ENCODE measurements at regions not wholly inside any gene's neighbourhood (a gene's known extent, or its start where the extent isn't known, plus 50 kb on each side); places are given as distances from the start of the nearest gene placed in this dataset.

DNA sequence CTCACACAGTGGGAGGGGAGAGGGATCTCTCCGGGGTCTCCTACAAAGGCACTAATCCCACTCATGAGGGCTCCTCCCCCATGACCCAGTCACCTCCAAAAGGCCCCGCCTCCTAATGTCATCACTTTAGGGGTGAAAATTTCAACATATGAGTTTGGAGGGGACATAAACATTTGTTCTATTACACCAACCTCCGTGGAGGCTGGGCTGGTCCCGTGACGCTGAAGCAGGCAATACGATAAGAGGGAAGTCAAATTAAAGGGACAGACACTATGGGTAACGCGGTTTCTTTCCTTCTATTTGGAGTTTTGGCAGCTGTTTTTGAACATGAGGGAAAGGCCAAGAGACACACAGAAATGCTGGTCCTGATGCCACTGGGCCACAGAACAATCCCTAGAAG lies 175.7 kb upstream of the VASH1 start:
- Histone ChIP-seq H3K27me3 (no peaks in the 10 kb centered on the region), H3K9me3 (no peaks in the 10 kb centered on the region), H3K27ac (no peak overlapping the region), H3K36me3 (no peaks in the 10 kb centered on the region), H3K4me1 (no peaks in the 10 kb centered on the region), H3K4me3 (no peak overlapping the region)
- TF ChIP-seq POLR2A (IDR thresholded peaks at IDR 0.05) (no peak), POLR2AphosphoS5 (IDR thresholded peaks at IDR 0.05) (no peak), EP300 (IDR thresholded peaks at IDR 0.05) (no peak)
- TF ChIP-seq, protein P1, sequence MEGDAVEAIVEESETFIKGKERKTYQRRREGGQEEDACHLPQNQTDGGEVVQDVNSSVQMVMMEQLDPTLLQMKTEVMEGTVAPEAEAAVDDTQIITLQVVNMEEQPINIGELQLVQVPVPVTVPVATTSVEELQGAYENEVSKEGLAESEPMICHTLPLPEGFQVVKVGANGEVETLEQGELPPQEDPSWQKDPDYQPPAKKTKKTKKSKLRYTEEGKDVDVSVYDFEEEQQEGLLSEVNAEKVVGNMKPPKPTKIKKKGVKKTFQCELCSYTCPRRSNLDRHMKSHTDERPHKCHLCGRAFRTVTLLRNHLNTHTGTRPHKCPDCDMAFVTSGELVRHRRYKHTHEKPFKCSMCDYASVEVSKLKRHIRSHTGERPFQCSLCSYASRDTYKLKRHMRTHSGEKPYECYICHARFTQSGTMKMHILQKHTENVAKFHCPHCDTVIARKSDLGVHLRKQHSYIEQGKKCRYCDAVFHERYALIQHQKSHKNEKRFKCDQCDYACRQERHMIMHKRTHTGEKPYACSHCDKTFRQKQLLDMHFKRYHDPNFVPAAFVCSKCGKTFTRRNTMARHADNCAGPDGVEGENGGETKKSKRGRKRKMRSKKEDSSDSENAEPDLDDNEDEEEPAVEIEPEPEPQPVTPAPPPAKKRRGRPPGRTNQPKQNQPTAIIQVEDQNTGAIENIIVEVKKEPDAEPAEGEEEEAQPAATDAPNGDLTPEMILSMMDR (IDR thresholded peaks at IDR 0.05), result no peak
- DNase-seq (ENCODE audit: low spot score in 2 of 2), result no peak
- 49% methylated on average over 8 of the region's 8 CpGs for WGBS

GRCh38 chr14:76589246-76589645 lies 172.0 kb upstream of the VASH1 start:
- no peak for DNase-seq (ENCODE audit: low spot score in 2 of 2)
- WGBS, result 94% methylated on average over 4 of the region's 4 CpGs
- Histone ChIP-seq H3K27ac (no peak overlapping the region), H3K4me3 (no peak overlapping the region), H3K36me3 (no peaks in the 10 kb centered on the region), H3K9me3 (no peaks in the 10 kb centered on the region), H3K4me1 (no peaks in the 10 kb centered on the region), H3K27me3 (no peaks in the 10 kb centered on the region)
- TF ChIP-seq EP300 (IDR thresholded peaks at IDR 0.05), result no peak
- TF ChIP-seq, protein P1 (IDR thresholded peaks at IDR 0.05), result no peak
- no peak for TF ChIP-seq POLR2AphosphoS5 (IDR thresholded peaks at IDR 0.05)
- TF ChIP-seq POLR2A (IDR thresholded peaks at IDR 0.05), result no peak

- no peak for DNase-seq (ENCODE audit: low spot score in 2 of 2)
- Histone ChIP-seq H3K9me3 (no peaks in the 10 kb centered on the region), H3K27ac (no peak overlapping the region), H3K27me3 (no peaks in the 10 kb centered on the region), H3K36me3 (no peaks in the 10 kb centered on the region), H3K4me1 (no peaks in the 10 kb centered on the region), H3K4me3 (no peak overlapping the region)
- TF ChIP-seq POLR2AphosphoS5 (IDR thresholded peaks at IDR 0.05) (no peak), POLR2A (IDR thresholded peaks at IDR 0.05) (no peak), EP300 (IDR thresholded peaks at IDR 0.05) (no peak)
- TF ChIP-seq, protein P1 (IDR thresholded peaks at IDR 0.05), result no peak
- 39% methylated on average over 10 of the region's 10 CpGs for WGBS
Observed at GRCh38 chr14:76591266-76591665, 170.0 kb upstream of the VASH1 start.

GRCh38 chr14:76595266-76595665 lies 166.0 kb upstream of the VASH1 start:
- no peaks in the 10 kb centered on the region for H3K9me3 ChIP-seq
- TF ChIP-seq EP300 (IDR thresholded peaks at IDR 0.05), result no peak
- no peak for TF ChIP-seq POLR2AphosphoS5 (IDR thresholded peaks at IDR 0.05)
- no peak for TF ChIP-seq POLR2A (IDR thresholded peaks at IDR 0.05)
- H3K4me1 ChIP-seq, result no peaks in the 10 kb centered on the region
- no peaks in the 10 kb centered on the region for H3K36me3 ChIP-seq
- H3K27me3 ChIP-seq, result peaks cover 3% of the 10 kb centered on the region
- no peak overlapping the region for H3K27ac ChIP-seq
- WGBS, result 63% methylated on average over 5 of the region's 5 CpGs
- DNase-seq (ENCODE audit: low spot score in 2 of 2), result no peak
- H3K4me3 ChIP-seq, result no peak overlapping the region

DNA sequence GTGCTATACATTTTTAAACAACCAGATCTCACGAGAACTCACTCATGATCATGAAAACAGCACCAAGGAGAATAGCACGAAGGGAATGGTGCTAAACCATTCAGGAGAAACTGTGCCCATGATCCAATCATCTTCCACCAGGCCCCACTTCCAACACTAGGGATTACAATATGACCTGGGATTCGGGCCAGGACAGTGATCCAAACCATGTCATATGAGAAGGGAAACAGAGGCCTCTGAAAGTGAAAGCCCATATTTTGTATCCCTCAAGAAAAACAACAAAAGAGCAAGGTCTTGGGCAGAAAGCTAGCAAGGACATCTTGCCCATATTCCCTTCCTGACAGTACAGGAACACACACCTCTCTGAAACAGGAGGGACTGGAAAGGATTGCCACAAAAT lies 163.9 kb upstream of the VASH1 start:
- DNase-seq (ENCODE audit: low spot score in 2 of 2), result no peak
- H3K4me3 ChIP-seq, result no peak overlapping the region
- H3K4me1 ChIP-seq, result no peaks in the 10 kb centered on the region
- peaks cover 3% of the 10 kb centered on the region for H3K27me3 ChIP-seq
- TF ChIP-seq POLR2AphosphoS5 (IDR thresholded peaks at IDR 0.05) (no peak), EP300 (IDR thresholded peaks at IDR 0.05) (no peak), POLR2A (IDR thresholded peaks at IDR 0.05) (no peak)
- TF ChIP-seq, protein P1 (IDR thresholded peaks at IDR 0.05), result no peak
- no peaks in the 10 kb centered on the region for H3K9me3 ChIP-seq
- WGBS, result 81% methylated on average over 3 of the region's 3 CpGs
- no peaks in the 10 kb centered on the region for H3K36me3 ChIP-seq
- H3K27ac ChIP-seq, result no peak overlapping the region

GRCh38 chr14:76599141-76599540 lies 162.1 kb upstream of the VASH1 start:
- Histone ChIP-seq H3K4me3 (no peak overlapping the region), H3K27me3 (peaks cover 3% of the 10 kb centered on the region), H3K27ac (no peak overlapping the region), H3K4me1 (no peaks in the 10 kb centered on the region), H3K9me3 (no peaks in the 10 kb centered on the region), H3K36me3 (no peaks in the 10 kb centered on the region)
- TF ChIP-seq EP300 (IDR thresholded peaks at IDR 0.05) (no peak), POLR2AphosphoS5 (IDR thresholded peaks at IDR 0.05) (no peak), POLR2A (IDR thresholded peaks at IDR 0.05) (no peak)
- TF ChIP-seq, protein P1 (IDR thresholded peaks at IDR 0.05), result no peak
- DNase-seq (ENCODE audit: low spot score in 2 of 2), result no peak
- 79% methylated on average over 4 of the region's 4 CpGs for WGBS

All from suprapubic skin (tissue), 4 donors.